ENCODE measurements at regions not wholly inside any gene's neighbourhood (a gene's known extent, or its start where the extent isn't known, plus 50 kb on each side); places are given as distances from the start of the nearest gene placed in this dataset.

DNA sequence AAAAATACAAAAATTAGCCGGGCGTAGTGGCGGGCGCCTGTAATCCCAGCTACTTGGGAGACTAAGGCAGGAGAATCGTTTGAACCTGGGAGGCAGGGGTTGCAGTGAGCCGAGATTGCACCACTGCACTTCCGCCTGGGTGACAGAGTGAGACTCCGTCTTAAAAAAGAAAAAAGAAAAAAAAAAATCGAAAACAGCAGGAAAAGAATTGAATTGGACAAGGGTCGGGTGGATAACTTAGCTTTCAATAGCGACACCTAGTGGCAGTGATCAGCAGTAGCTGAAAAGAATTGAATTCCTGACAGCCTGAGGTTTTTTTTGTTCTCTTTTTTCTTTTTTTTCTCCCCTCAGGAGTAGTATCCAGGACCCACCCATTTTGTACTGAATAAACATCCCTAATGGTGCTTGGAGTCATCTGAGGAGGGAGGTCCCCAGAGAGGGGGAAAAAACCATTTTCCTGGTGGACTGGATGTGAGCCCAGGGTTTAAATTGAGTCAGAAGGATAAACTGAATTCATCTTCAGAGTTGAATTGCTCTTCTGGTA is 55.1 kb downstream of the CYCS start:
- ATAC-seq (ENCODE audit: low read depth) = peak; percentile 62
- Histone ChIP-seq H3K27me3 (ENCODE audit: insufficient read depth, poor library complexity, severe bottlenecking) (no peaks in the 10 kb centered on the region), H3K27ac (ENCODE audit: poor library complexity, severe bottlenecking) (no peak overlapping the region), H3K36me3 (ENCODE audit: low read depth) (no peaks in the 10 kb centered on the region), H3K9me3 (ENCODE audit: severe bottlenecking) (no peaks in the 10 kb centered on the region), H3K4me3 (ENCODE audit: severe bottlenecking) (peak overlapping the region; percentile 10), H3K4me1 (ENCODE audit: insufficient read depth, poor library complexity, severe bottlenecking) (peaks cover 8% of the 10 kb centered on the region)
- TF ChIP-seq, protein P1, sequence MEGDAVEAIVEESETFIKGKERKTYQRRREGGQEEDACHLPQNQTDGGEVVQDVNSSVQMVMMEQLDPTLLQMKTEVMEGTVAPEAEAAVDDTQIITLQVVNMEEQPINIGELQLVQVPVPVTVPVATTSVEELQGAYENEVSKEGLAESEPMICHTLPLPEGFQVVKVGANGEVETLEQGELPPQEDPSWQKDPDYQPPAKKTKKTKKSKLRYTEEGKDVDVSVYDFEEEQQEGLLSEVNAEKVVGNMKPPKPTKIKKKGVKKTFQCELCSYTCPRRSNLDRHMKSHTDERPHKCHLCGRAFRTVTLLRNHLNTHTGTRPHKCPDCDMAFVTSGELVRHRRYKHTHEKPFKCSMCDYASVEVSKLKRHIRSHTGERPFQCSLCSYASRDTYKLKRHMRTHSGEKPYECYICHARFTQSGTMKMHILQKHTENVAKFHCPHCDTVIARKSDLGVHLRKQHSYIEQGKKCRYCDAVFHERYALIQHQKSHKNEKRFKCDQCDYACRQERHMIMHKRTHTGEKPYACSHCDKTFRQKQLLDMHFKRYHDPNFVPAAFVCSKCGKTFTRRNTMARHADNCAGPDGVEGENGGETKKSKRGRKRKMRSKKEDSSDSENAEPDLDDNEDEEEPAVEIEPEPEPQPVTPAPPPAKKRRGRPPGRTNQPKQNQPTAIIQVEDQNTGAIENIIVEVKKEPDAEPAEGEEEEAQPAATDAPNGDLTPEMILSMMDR (IDR thresholded peaks at IDR 0.05; ENCODE audit: poor library complexity, severe bottlenecking) = peak; percentile 90
- no peak for DNase-seq (ENCODE audit: low spot score)

- Histone ChIP-seq H3K36me3 (ENCODE audit: low read depth) (no peaks in the 10 kb centered on the region), H3K27me3 (ENCODE audit: insufficient read depth, poor library complexity, severe bottlenecking) (no peaks in the 10 kb centered on the region), H3K27ac (ENCODE audit: poor library complexity, severe bottlenecking) (no peak overlapping the region), H3K4me3 (ENCODE audit: severe bottlenecking) (no peak overlapping the region), H3K4me1 (ENCODE audit: insufficient read depth, poor library complexity, severe bottlenecking) (peaks cover 8% of the 10 kb centered on the region), H3K9me3 (ENCODE audit: severe bottlenecking) (no peaks in the 10 kb centered on the region)
- DNase-seq (ENCODE audit: low spot score) (no peak), ATAC-seq (ENCODE audit: low read depth) (no peak)
- TF ChIP-seq, protein P1 (IDR thresholded peaks at IDR 0.05; ENCODE audit: poor library complexity, severe bottlenecking) = no peak
These were observed 56.4 kb downstream of the CYCS start for GRCh38 chr7:25068502-25069213.

GRCh38 chr7:25067726-25068501 is 57.1 kb downstream of the CYCS start:
- ATAC-seq (ENCODE audit: low read depth) (no peak), DNase-seq (ENCODE audit: low spot score) (no peak)
- Histone ChIP-seq H3K4me1 (ENCODE audit: insufficient read depth, poor library complexity, severe bottlenecking) (peaks cover 8% of the 10 kb centered on the region), H3K27ac (ENCODE audit: poor library complexity, severe bottlenecking) (no peak overlapping the region), H3K9me3 (ENCODE audit: severe bottlenecking) (no peaks in the 10 kb centered on the region), H3K4me3 (ENCODE audit: severe bottlenecking) (no peak overlapping the region), H3K36me3 (ENCODE audit: low read depth) (no peaks in the 10 kb centered on the region), H3K27me3 (ENCODE audit: insufficient read depth, poor library complexity, severe bottlenecking) (no peaks in the 10 kb centered on the region)
- TF ChIP-seq, protein P1 (IDR thresholded peaks at IDR 0.05; ENCODE audit: poor library complexity, severe bottlenecking) = no peak

GRCh38 chr7:25066253-25066652 is 58.8 kb downstream of the CYCS start:
- no peak for DNase-seq (ENCODE audit: low spot score)
- Histone ChIP-seq H3K9me3 (ENCODE audit: severe bottlenecking) (no peaks in the 10 kb centered on the region), H3K27ac (ENCODE audit: poor library complexity, severe bottlenecking) (no peak overlapping the region), H3K4me1 (ENCODE audit: insufficient read depth, poor library complexity, severe bottlenecking) (peaks cover 8% of the 10 kb centered on the region), H3K36me3 (ENCODE audit: low read depth) (no peaks in the 10 kb centered on the region), H3K27me3 (ENCODE audit: insufficient read depth, poor library complexity, severe bottlenecking) (no peaks in the 10 kb centered on the region), H3K4me3 (ENCODE audit: severe bottlenecking) (no peak overlapping the region)
- no peak for ATAC-seq (ENCODE audit: low read depth)
- TF ChIP-seq, protein P1 (IDR thresholded peaks at IDR 0.05; ENCODE audit: poor library complexity, severe bottlenecking) = no peak
